Pulmonary artery endothelial cell (primary cell): ENCODE measurements at regions not wholly inside any gene's neighbourhood (a gene's known extent, or its start where the extent isn't known, plus 50 kb on each side); places are given as distances from the start of the nearest gene placed in this dataset.
"Not testable (repeated sequence)": the region's sequence is repeated elsewhere in the genome, so short reads cannot be mapped to it uniquely, and the experiment has no call there.

Source experiments
- DNase-seq: peaks from one replicate; pipeline ENCODE4 v3.0.0-alpha.2; 2011; ENCODE audit warnings: low read depth, low spot score

DNA sequence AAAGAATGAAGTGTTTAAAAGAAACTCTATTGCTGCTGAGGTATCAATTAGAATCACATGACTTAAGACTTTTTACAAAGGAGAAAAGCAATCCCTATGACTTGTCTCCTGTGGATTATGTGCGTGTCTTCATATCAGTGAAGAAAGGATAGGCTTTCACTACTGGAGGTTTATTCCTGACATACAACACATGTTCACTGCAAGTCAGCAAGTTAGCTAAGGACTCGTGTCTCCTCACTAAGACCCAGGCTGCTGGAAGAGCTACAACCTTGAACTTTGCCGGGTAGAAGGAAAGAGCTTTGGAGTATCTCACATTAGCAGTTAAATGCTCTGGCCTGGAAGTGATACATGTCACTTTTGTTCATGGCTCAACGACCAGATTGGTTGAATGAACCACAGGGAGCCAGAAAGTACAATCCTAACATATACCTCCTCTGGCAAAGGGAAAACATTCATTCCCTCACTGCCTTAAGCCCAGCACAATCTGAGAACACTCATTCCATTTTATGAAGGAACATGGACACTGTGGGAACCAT lies 215.3 kb downstream of the RNF152 start:
- no peak for DNase-seq

- DNase-seq: no peak
Measured at GRCh38 chr18:61676773-61677434, 215.9 kb downstream of the RNF152 start.

- no peak for DNase-seq
Measured at GRCh38 chr18:61669320-61669719, 223.5 kb downstream of the RNF152 start.

GRCh38 chr18:61666876-61667590 lies 225.8 kb downstream of the RNF152 start:
- no peak for DNase-seq

DNA sequence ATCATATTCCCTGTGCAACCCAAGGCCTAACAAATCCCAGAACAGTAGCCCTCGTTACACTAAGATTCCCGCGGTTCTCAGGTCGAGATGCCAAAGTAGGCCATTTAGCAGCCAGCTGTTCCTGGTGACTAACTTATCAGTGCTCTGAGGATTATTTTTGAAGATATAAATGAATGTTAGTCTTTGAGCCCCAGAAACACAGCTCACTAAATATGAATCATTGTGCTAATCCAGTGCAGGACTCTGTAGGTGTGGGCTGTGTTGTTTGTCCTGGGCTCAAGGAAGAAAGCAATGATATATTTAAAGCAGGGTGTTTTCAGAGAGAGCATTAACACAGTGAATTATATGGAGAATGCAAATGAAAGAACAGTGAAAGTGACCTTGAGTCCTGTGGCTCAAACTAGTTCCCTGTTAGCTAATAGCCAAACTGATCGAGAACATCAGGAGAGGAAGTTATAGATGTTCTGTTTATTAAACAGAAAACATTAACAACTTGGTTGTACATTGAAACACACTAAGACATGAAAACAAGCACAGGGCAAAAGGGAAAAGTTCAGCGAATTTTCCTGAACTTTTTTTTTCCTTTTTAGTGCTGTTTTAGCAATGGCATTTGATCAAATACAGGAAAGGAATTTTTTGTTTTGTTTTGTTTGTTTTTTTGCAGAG lies 228.3 kb downstream of the RNF152 start:
- DNase-seq: no peak

- DNase-seq: no peak
Measured at GRCh38 chr18:61662726-61663125, 230.1 kb downstream of the RNF152 start.

GRCh38 chr18:61658431-61658830 lies 234.4 kb downstream of the RNF152 start:
- DNase-seq: no peak

DNA sequence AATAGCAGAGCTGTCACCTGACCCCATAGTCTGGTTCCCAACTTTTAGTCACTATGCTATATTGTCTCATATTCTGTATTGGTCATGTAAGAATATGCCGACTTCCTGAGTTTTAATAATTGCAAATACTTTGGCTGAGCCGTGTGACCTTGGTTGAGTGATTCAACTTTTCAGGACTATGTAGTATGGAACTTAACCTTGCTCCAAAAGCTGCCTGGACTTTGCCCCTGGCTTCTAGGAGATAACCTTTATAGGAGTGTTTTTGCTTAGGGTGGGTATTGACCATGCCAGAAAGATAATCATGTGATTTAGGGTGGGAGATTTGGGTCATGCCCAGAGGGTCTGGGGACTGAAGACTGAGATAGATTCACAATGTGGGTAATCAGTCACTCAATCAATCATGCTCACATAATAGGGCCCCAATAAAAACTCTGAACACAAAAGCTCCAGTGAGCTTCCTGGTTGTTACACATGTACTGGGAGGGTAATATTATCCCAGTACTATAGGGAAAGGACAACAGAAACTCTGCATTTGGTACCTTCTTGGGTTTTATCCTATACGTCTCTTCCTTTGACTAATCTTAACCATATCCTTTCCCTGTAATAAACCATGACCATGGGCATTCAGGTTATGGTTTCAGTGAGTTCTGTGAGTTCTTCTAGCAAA lies 235.6 kb downstream of the RNF152 start:
- DNase-seq: no peak

DNA sequence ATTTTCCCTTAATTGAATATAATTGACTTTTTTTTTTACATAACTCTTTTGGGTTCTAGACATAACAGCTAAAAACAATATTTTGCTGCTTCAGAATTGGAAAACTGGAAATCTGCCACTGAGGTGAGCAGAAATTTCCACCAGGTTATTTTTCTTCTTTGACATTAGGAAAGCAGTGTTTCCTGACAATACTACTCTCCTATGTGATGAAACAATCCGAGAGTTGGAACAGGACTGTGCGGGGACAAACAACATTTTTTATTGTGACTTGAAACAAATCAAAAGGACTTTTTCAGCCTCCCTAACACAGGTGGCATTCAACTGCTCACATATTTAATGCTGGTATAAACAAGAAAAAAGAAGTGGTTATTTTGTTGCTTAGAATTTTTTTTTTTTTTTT lies 237.2 kb downstream of the RNF152 start:
- no peak for DNase-seq

DNA sequence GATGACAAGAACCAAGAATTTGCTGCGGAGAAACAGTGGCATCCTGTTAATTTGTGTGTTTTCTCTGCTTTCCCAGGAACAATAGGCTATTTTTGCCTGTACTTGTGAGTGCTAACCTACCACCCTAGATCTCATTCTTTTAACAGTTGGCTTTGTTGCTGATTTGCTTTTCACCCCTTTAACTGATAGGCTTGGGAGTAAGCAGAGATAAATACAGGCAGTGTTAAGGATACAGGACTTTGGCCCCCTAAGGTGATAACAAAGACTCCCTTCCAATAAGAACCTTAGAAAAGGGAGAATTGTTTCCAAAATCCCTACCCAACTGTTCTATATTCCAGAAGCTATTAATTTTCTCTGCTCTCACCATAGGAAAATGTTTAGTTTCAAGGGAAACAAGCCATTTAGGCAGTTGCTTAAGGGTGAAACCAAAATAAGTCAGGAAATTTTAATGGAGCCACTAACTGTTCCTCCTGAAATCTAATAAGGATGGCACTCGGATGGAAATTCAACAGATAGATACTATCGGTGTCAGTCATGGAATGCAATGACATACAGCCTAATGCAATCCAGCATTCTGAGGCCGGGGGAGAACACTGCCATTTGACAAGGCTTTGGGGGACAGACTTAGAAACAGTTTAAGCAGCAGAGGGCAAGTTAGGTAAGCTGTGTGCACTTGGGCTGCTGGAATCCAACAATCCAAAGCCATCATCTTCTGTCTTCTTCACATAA lies 238.8 kb downstream of the RNF152 start:
- DNase-seq: no peak

DNA sequence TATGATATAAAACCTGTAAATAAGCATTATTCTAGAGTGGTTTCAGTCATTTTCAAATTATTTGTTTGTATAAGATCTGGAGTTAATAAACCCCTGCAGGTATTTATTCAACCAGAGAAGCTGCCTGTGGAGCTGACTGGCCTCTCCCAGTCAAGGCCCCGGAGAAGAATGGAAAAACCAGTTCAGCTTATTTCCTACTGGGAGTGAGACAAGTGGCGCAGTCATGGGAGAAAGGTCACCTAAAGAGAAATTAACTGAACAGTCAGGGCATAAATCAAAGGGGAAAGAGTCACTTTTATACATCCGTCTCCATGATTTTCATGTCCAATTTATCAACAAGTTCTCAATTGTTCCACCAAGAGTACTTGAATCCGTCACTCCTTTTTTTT lies 240.9 kb downstream of the RNF152 start:
- DNase-seq: no peak

DNA sequence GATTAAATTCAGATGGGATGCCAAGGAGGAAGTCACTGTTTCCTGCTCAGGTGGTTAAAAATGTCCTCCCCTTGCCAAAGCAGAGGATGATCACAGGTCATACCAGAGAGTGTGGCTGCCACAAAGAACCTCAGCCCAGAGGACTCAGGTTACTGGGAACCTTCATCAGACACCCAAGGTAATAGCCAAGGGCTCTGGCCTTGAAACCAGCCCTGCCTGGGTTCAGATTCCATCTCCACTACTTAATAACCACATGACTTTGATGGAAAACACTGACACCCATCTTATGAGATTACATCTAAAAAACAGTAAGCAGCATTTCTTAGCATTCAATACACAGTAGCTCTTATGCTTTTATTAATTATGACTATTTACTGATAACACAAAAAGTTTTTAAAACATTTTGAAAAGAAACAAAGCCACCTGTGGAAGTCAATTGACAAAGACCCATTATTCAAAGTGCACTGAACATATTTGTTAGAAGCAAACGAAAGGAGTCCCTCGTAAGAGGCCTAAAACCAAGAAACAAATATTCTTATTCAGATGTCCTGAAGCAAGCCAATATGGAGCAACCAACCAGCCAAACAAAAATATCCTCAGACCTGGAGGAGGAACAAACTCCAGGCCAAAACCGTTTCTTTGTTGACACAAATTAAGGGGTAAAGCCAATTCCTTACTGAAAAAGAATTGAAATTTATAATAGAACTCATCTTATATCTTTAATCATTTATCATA lies 241.5 kb downstream of the RNF152 start:
- DNase-seq: no peak

DNA sequence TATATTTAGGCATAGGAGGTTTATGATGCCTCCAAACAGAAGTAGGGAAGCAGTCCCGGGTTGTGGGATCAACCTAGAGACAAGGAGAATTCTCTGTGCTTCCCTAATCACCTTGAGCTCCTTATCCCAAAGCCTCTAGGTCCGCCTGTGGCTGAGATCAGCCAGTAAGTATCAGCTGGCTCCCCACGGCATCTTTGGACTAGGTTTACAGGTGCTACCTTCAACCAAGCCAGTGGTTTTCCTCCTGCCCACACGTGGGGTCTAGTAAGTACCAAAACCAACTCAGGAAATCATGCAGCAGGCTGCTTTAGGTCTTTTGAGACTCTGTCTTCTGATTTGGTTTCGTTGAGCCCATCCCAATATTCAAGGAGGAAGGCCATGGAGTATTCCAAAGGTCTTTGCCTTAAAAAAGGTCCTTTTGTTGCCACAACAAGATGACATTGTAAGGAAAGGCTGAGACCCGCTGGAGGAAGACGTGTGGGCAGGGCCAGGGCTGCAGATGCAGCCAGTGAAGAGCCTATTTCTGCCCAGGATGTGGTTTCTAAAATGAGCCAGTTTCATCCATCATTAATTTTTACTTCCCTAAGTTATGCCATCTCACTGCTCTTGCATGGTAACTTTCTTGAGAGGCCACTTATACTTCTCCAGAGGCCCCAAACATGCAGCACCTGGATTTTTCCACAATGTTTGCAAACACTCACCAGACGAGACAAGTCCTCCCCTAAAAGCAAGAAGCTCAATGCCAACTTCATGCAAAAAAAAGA lies 248.7 kb downstream of the RNF152 start:
- no peak for DNase-seq

- no peak for DNase-seq
Measured at GRCh38 chr18:61639886-61640285, 252.9 kb downstream of the RNF152 start.

DNA sequence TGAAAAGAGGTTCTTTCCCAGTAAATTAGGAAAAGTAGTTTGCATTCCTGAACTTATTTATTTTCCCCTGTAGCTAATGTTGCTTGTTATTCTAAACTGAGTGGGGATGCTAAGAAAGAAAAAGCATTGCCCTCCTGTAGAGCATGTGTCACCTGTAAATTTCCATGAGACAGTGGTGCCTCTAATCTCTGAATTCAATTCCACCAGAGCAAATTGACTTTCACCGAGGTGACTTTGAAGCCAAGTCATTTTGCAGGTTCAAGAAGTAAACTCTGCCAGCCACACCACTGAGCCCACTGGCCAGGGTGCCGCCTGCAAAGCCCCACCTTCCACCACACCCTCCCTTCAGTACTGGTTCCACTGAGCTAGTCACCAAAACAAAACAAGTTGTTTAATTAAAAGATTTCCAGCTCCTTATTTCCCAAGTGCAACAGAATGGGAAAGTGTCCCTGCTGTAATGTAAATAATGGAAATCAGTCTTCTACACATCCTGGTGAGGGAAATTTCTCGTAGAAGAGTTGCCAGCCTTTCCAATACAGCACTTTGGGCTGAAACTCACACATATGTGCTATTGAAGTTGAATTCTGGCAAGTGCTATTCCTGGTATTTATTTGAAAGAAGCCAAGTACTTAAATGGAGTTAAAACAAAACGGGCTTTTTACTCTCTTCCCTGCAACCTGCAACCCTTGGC lies 254.8 kb downstream of the RNF152 start:
- no peak for DNase-seq

DNA sequence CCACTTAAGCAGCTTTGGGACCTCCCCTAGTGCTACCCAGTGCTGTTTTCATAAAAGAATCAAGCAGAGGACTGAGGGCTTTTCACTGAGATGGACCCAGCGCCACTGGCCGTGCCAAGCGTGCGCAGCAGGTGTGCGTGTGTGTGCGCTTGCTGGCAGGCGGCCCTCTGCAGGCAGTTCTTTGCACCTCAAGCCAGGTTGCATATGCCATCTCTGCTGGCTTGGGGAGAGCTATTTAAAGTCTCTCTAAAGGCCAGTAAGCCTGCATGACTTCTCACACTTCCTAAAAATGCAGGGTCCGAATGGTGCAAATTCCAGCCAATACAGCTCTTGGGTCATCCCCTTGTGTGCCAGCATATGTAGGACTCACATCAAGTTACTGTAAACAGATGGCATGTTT lies 255.5 kb downstream of the RNF152 start:
- no peak for DNase-seq

DNA sequence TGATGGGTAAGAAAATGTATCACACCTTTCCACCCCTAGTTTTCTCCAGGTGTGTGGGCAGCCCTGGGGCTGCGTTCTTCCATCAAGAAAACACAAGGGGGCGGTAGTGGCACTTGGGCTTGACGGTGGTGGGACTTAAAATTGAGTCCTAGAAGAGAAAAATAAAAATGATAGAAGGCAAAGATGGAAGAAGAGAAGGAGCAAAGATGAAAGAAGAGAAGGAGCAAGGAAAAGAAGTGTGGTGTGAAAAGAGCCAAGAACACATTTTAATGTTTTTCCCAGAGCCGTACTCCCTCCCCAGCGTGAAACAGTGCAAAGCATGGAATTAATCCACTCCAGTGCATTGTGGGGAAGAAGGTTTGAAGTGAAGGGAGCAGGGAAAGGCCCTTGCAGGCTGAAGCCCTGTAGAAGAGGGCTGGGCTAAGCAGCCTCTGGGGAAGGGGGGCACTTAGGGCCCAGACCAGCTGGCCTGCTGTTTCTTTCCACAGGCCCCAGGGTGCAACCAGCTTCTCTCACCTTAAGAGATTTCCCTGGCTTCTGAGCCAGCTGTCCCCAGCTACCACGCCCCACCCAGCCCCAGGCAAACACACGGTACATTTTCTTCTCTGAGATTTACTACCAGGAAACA lies 256.8 kb downstream of the RNF152 start:
- DNase-seq: peak; percentile 7

- peak; percentile 65 for DNase-seq
Measured at GRCh38 chr18:61628085-61628484, 264.7 kb downstream of the RNF152 start.

- not testable (repeated sequence) for DNase-seq
Measured at GRCh38 chr18:61624631-61625030, 268.2 kb downstream of the RNF152 start.
